ENCODE measurements at regions not wholly inside any gene's neighbourhood (a gene's known extent, or its start where the extent isn't known, plus 50 kb on each side); places are given as distances from the start of the nearest gene placed in this dataset.

- no peaks in the 10 kb centered on the region for H3K9me3 ChIP-seq
- ATAC-seq: no peak
Measured at GRCh38 chr5:98641671-98642070, 131.8 kb upstream of the RGMB start.

GRCh38 chr5:98643569-98643968, 129.9 kb upstream of the RGMB start:
- Histone ChIP-seq H3K4me3 (no peak overlapping the region), H3K9me3 (no peaks in the 10 kb centered on the region), H3K36me3 (no peaks in the 10 kb centered on the region), H3K4me1 (no peaks in the 10 kb centered on the region), H3K27ac (no peak overlapping the region), H3K27me3 (ENCODE audit: low read depth) (no peaks in the 10 kb centered on the region)
- intact Hi-C loops (cut with DNase I): no loop called here
- DNase-seq (no peak), ATAC-seq (no peak)
- TF ChIP-seq, protein P1, sequence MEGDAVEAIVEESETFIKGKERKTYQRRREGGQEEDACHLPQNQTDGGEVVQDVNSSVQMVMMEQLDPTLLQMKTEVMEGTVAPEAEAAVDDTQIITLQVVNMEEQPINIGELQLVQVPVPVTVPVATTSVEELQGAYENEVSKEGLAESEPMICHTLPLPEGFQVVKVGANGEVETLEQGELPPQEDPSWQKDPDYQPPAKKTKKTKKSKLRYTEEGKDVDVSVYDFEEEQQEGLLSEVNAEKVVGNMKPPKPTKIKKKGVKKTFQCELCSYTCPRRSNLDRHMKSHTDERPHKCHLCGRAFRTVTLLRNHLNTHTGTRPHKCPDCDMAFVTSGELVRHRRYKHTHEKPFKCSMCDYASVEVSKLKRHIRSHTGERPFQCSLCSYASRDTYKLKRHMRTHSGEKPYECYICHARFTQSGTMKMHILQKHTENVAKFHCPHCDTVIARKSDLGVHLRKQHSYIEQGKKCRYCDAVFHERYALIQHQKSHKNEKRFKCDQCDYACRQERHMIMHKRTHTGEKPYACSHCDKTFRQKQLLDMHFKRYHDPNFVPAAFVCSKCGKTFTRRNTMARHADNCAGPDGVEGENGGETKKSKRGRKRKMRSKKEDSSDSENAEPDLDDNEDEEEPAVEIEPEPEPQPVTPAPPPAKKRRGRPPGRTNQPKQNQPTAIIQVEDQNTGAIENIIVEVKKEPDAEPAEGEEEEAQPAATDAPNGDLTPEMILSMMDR (IDR thresholded peaks at IDR 0.05): no peak

More at GRCh38 chr5:98641671-98642070, 131.8 kb upstream of the RGMB start:
- Histone ChIP-seq H3K4me1 (no peaks in the 10 kb centered on the region), H3K27me3 (ENCODE audit: low read depth) (no peaks in the 10 kb centered on the region), H3K36me3 (no peaks in the 10 kb centered on the region), H3K27ac (no peak overlapping the region), H3K4me3 (no peak overlapping the region)
- TF ChIP-seq, protein P1 (IDR thresholded peaks at IDR 0.05): no peak
- intact Hi-C loops (cut with DNase I): no loop called here
- no peak for DNase-seq

DNA sequence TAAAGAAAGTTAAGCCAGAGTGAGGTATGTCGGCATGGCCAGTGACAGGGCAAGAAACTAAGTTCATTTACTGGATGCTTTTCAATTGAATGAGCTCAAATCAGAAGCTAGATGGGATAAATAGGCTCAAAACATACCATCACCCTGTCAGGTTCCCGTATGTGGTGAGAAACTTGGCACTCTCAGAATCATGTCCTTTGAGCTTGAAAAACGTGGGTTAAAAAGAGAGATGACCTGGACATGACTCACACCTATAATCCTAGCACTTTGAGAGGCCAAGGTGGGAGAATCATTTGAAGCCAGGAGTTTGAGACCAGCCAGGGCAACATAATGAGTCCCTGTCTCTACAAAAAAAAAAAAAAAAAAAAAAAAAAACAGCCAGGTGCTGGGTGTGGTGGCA, 121.7 kb upstream of the RGMB start:
- DNase-seq (no peak), ATAC-seq (no peak)
- no peak overlapping the region for H3K27ac ChIP-seq
- H3K4me3 ChIP-seq: no peak overlapping the region
- TF ChIP-seq, protein P1 (IDR thresholded peaks at IDR 0.05): no peak
- H3K36me3 ChIP-seq: no peaks in the 10 kb centered on the region
- intact Hi-C loops (cut with DNase I): no loop called here
- H3K27me3 ChIP-seq (ENCODE audit: low read depth): no peaks in the 10 kb centered on the region
- no peaks in the 10 kb centered on the region for H3K4me1 ChIP-seq
- no peaks in the 10 kb centered on the region for H3K9me3 ChIP-seq

DNA sequence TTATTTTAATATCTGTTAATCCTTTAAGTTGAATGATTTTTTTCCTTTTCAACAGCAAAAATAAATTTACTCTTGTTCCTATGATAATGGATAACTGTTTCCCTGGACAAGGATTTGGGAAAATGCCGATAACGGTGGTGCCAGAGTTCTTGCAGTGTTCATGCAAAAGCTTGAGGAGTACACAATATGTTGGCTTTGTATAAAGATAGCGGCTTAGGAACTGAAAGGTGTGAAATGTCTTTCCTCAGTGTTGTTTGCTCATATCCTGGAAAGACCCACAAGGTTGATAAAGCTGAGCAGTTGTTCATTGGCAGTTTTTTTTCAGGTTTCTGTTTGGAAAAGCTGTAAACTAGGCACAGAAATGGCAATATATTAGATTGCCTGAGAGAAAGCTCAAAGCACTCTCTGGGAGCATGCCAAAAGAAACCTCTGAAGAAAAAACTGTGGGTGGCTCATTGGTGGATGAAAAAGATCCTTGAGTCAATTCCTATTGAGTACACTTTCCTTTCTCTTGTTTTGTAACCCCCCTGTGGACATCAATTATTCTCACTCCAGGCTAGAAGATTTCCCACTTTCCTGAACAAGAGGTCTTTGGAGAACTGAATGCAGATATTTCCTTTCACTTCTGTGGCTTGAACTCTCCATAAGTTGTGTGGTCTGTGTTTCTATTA, 117.2 kb upstream of the RGMB start:
- no peak overlapping the region for H3K27ac ChIP-seq
- H3K27me3 ChIP-seq (ENCODE audit: low read depth): no peaks in the 10 kb centered on the region
- H3K4me3 ChIP-seq: no peak overlapping the region
- no peak for ATAC-seq
- H3K9me3 ChIP-seq: no peaks in the 10 kb centered on the region
- no peaks in the 10 kb centered on the region for H3K36me3 ChIP-seq
- DNase-seq: no peak
- intact Hi-C loops (cut with DNase I): no loop called here
- H3K4me1 ChIP-seq: no peaks in the 10 kb centered on the region
- TF ChIP-seq, protein P1 (IDR thresholded peaks at IDR 0.05): no peak

DNA sequence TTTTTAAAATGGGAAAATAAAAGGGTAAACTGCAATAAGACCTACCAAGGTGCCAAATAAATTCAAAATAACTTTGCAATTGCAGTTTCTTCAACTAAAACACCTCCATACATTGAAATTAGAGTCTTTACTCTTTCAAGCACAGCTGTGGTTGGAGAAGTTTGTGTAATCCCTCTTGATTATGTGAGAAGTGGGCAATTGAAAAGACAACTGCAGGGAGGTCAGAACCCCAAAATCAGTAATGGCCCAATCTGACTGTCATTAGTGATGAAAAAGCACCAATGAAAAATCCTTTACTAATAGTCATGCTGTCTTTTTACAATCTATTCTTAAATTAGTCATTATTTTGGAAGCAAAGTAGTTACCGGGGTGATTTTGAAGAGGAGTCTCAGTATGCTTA, 116.7 kb upstream of the RGMB start:
- Histone ChIP-seq H3K27ac (no peak overlapping the region), H3K27me3 (ENCODE audit: low read depth) (no peaks in the 10 kb centered on the region), H3K36me3 (no peaks in the 10 kb centered on the region), H3K4me1 (no peaks in the 10 kb centered on the region), H3K4me3 (no peak overlapping the region), H3K9me3 (no peaks in the 10 kb centered on the region)
- intact Hi-C loops (cut with DNase I): no loop called here
- TF ChIP-seq, protein P1 (IDR thresholded peaks at IDR 0.05): no peak
- DNase-seq: no peak
- no peak for ATAC-seq

Data from lower lobe of right lung (tissue), 2 donors.